HepG2 (cell line): ENCODE measurements at regions not wholly inside any gene's neighbourhood (a gene's known extent, or its start where the extent isn't known, plus 50 kb on each side); places are given as distances from the start of the nearest gene placed in this dataset.

Experiments used
- ATAC-seq: fragments of 200-7000 bp; cut with Tn5 transposase; 3 replicates; pipeline ENCODE4 v1.9.1; 2020; ENCODE audit warnings: mild to moderate bottlenecking, moderate library complexity
- BruUV-seq: library from RNA; stranded (reverse); fragments of 400-500 nt; replicated peaks from 2 replicates; lab custom pipeline; 2021; lab: Mats Ljungman, UMichigan
- CTCF ChIA-PET: fragments of 300-600 bp; formaldehyde crosslinking; extraction: SDS; loops from one replicate; lab custom pipeline; 2021; ENCODE audit warnings: low total read pairs, inconsistent platforms, low intra/inter-chr PET ratio; lab: Yijun Ruan, JAX
- POLR2A ChIA-PET: fragments of 350-600 bp; sonication (Branson Sonifier 250); formaldehyde crosslinking; loops from one replicate; lab custom pipeline; 2020; ENCODE audit warnings: antibody characterized with exemption, inconsistent platforms; lab: Yijun Ruan, JAX
- DNase-seq: peaks from one replicate; pipeline ENCODE4 v3.0.0-alpha.2; 2015; ENCODE audit warnings: low spot score
- FAIRE-seq: peaks from 3 replicates; lab custom pipeline; 2011; peaks lifted over from hg19 to GRCh38; lab: Jason Lieb, UNC
- H2AFZ ChIP-seq: one replicate; pipeline ENCODE4 v1.6.1; 2011; ENCODE audit warnings: low read length, inconsistent platforms
- H3K27ac ChIP-seq: fragments of 300-600 bp; 3 replicates; pipeline ENCODE4 v1.8.0; 2011; ENCODE audit warnings: mixed run types, mild to moderate bottlenecking, mixed read lengths, low read length, inconsistent platforms; ENCODE audit not compliant: insufficient read depth; ENCODE audit errors: extremely low read length
- H3K27me3 ChIP-seq, 2 experiments: fragments of 200-600 bp in 1 of 2; 2 replicates in 1 of 2; 3 replicates in 1 of 2; pipeline versions ENCODE4 v1.6.0 to v1.8.0; 2011; ENCODE audit warnings: low read length in 2 of 2, mild to moderate bottlenecking in 2 of 2, moderate library complexity in 2 of 2, inconsistent platforms in 1 of 2; ENCODE audit not compliant: insufficient read depth in 2 of 2, control insufficient read depth in 1 of 2
- H3K36me3 ChIP-seq, 2 experiments: fragments of 200-600 bp in 1 of 2; replicated peaks in 1 of 2; 2 replicates in 1 of 2; 3 replicates in 1 of 2; pipeline versions ENCODE4 v1.5.1 to v1.8.0; 2011; ENCODE audit warnings: low read length in 2 of 2, inconsistent platforms in 1 of 2; ENCODE audit not compliant: insufficient read depth in 2 of 2, control insufficient read depth in 1 of 2
- H3K4me1 ChIP-seq: 2 replicates; pipeline ENCODE4 v1.5.1; 2012; ENCODE audit warnings: low read length, inconsistent platforms; ENCODE audit not compliant: insufficient read depth
- H3K4me2 ChIP-seq: 2 replicates; pipeline ENCODE4 v1.6.0; 2011; ENCODE audit warnings: low read depth, low read length, inconsistent platforms
- H3K4me3 ChIP-seq, 3 experiments: fragments of 200-600 bp in 1 of 3; sonication (generic), shearing (Covaris generic) in 1 of 3; replicated peaks in 1 of 3; 2 replicates each; pipeline ENCODE4 v1.5.1; 2011 to 2016; ENCODE audit warnings: low read length in 3 of 3, inconsistent platforms in 2 of 3, low read depth in 2 of 3, mild to moderate bottlenecking in 2 of 3, control low read depth in 1 of 3, mixed read lengths in 1 of 3; ENCODE audit not compliant: insufficient read depth in 1 of 3
- H3K79me2 ChIP-seq: one replicate; pipeline ENCODE4 v1.6.1; 2011; ENCODE audit warnings: low read length, inconsistent platforms; ENCODE audit not compliant: insufficient read depth
- H3K9ac ChIP-seq: 2 replicates; pipeline ENCODE4 v1.6.0; 2011; ENCODE audit warnings: mild to moderate bottlenecking, low read depth, low read length, inconsistent platforms; ENCODE audit not compliant: insufficient read depth
- H3K9me3 ChIP-seq: 2 replicates; pipeline ENCODE4 v1.5.1; 2012; ENCODE audit warnings: mild to moderate bottlenecking, low read length
- H4K20me1 ChIP-seq: 2 replicates; pipeline ENCODE4 v1.6.0; 2011; ENCODE audit warnings: inconsistent platforms, mild to moderate bottlenecking, low read length, moderate library complexity; ENCODE audit not compliant: insufficient read depth
- BRD4 ChIP-seq: sonication (generic); formaldehyde crosslinking; IDR thresholded peaks from 2 replicates; pipeline ENCODE4 v1.4.0; 2020; ENCODE audit warnings: missing genetic modification reagents
- CREB1 ChIP-seq, 2 experiments: fragments of 450-650 bp in 1 of 2; IDR thresholded peaks; 2 replicates each; pipeline ENCODE4 v1.6.1; 2016 to 2017; ENCODE audit warnings: control low read depth in 1 of 2, mild to moderate bottlenecking in 1 of 2, missing compliant biosample characterization in 1 of 2, missing genetic modification characterization in 1 of 2
- ERF ChIP-seq: IDR thresholded peaks from 2 replicates; pipeline ENCODE4 v1.6.1; 2018; ENCODE audit warnings: missing biosample characterization, missing genetic modification reagents
- EZH2 ChIP-seq: conservative IDR thresholded peaks from 2 replicates; pipeline ENCODE4 v1.6.1; 2012; ENCODE audit warnings: mild to moderate bottlenecking, low read depth, low read length, moderate library complexity
- PAF1 ChIP-seq: IDR thresholded peaks from 2 replicates; pipeline ENCODE4 v1.6.1; 2016; ENCODE audit warnings: missing genetic modification reagents, missing compliant biosample characterization
- PTBP1 ChIP-seq: fragments of 200-400 bp; formaldehyde crosslinking; IDR thresholded peaks from 2 replicates; pipeline ENCODE4 v1.6.1; 2018; ENCODE audit warnings: low read length, low read depth; ENCODE audit not compliant: poor library complexity, severe bottlenecking
- RAD21 ChIP-seq: fragments of 450-650 bp; formaldehyde crosslinking; IDR thresholded peaks from 2 replicates; pipeline ENCODE4 v1.5.0; 2020; ENCODE audit warnings: mild to moderate bottlenecking
- RXRB ChIP-seq: IDR thresholded peaks from 2 replicates; pipeline ENCODE4 v1.6.1; 2016; ENCODE audit warnings: borderline replicate concordance, missing genetic modification reagents, missing compliant biosample characterization
- SNRNP70 ChIP-seq: fragments of 200-400 bp; formaldehyde crosslinking; IDR thresholded peaks from 2 replicates; pipeline ENCODE4 v1.6.1; 2017; ENCODE audit warnings: mild to moderate bottlenecking, low read depth, low read length, moderate library complexity
- SP2 ChIP-seq: sonication (generic); formaldehyde crosslinking; IDR thresholded peaks from 2 replicates; pipeline ENCODE4 v1.5.1; 2020; ENCODE audit warnings: mild to moderate bottlenecking, missing genetic modification reagents
- SUZ12 ChIP-seq: fragments of 150-350 bp; IDR thresholded peaks from 2 replicates; pipeline ENCODE4 v1.6.1; 2014; ENCODE audit warnings: low read depth, low read length
- ZBTB42 ChIP-seq: sonication (generic); formaldehyde crosslinking; IDR thresholded peaks from 2 replicates; pipeline ENCODE4 v1.5.0; 2020; ENCODE audit warnings: mild to moderate bottlenecking, missing genetic modification reagents
- ZNF101 ChIP-seq: sonication (generic); formaldehyde crosslinking; IDR thresholded peaks from 2 replicates; pipeline ENCODE4 v1.4.0; 2020; ENCODE audit warnings: mild to moderate bottlenecking, low read depth, missing genetic modification reagents, borderline replicate concordance
- ZNF235 ChIP-seq: sonication (generic); formaldehyde crosslinking; IDR thresholded peaks from 2 replicates; pipeline ENCODE4 v1.8.1; 2023; ENCODE audit warnings: mild to moderate bottlenecking, missing genetic modification reagents, borderline replicate concordance
- ZNF260 ChIP-seq: sonication (generic); formaldehyde crosslinking; IDR thresholded peaks from 2 replicates; pipeline ENCODE4 v1.4.0; 2020; ENCODE audit warnings: missing genetic modification reagents, low read depth, mild to moderate bottlenecking, borderline replicate concordance
- ZNF446 ChIP-seq: sonication (generic); formaldehyde crosslinking; IDR thresholded peaks from 2 replicates; pipeline ENCODE4 v1.5.0; 2020; ENCODE audit warnings: mild to moderate bottlenecking, missing genetic modification reagents
- ZNF841 ChIP-seq: sonication (generic); formaldehyde crosslinking; IDR thresholded peaks from 2 replicates; pipeline ENCODE4 v1.8.1; 2023; ENCODE audit warnings: missing genetic modification reagents, borderline replicate concordance
- WGBS: methylation state at CpG from one replicate; pipeline ENCODE4 v1.1.6; 2017; ENCODE audit warnings: low lambda C conversion rate; 5-methylcytosine and 5-hydroxymethylcytosine counted together
- in situ Hi-C: cut with HindIII; loops from 2 replicates; pipeline ENCODE4 v1.10.0; 2017; ENCODE audit warnings: low pct_unique_long_range_greater_than_20kb; ENCODE audit not compliant: extremely low pct_ligation_motif_present
- intact Hi-C: fragments of 100-400 bp; cut with micrococcal nuclease; formaldehyde crosslinking; loops from one replicate; pipeline ENCODE4 v1.10.0; 2022; ENCODE audit not compliant: unreplicated experiment

DNA sequence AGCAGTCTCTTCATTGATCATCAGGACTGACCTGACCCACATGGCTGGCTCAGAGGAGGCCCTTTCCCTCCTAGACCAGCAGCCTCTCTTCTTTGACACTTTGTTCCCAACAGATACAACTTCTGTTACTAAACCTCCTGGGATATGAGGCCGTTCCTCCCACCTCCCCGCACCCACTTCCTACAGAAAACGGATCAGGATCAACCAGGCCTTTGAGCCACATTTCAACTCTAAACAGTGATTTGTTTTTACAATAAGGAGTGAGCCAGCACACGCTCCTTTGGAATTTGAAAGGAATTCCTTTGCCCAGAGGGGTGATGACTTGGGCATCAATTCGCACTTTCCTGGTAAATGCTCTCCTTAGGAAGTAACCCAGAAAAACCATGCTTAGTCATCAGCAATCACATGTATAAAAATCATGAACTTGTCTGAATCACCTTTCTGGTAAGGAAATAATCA lies 180.4 kb downstream of the FAM124B start:
- Histone ChIP-seq H3K79me2 (no peaks in the 10 kb centered on the region), H3K9ac (no peak overlapping the region), H3K4me3 (no peak overlapping the region), H3K4me1 (no peaks in the 10 kb centered on the region), H3K27me3 (peaks cover 0 to 11% of the 10 kb centered on the region in 2 experiments; a peak in 2 of 5 replicates), H2AFZ (no peak overlapping the region), H4K20me1 (no peaks in the 10 kb centered on the region), H3K4me2 (no peak overlapping the region), H3K27ac (no peak overlapping the region), H3K9me3 (no peaks in the 10 kb centered on the region), H3K36me3 (no peaks in the 10 kb centered on the region)
- no TSS peak for BruUV-seq
- in situ Hi-C loops (no loop called here), intact Hi-C loops (no loop called here)
- ATAC-seq (no peak), DNase-seq (no peak), FAIRE-seq (no peak)
- WGBS, result 40% methylated on average over 5 of the region's 5 CpGs
- ChIA-PET POLR2A (no interaction called here), CTCF (no interaction called here)
- TF ChIP-seq ZNF235 (CRISPR knock-in tag) (no peak), CREB1 (IDR thresholded peaks at IDR 0.05) (no peak), CREB1 (CRISPR knock-in tag; IDR thresholded peaks at IDR 0.05) (no peak), BRD4 (CRISPR knock-in tag) (no peak), ZNF101 (CRISPR knock-in tag) (no peak), RXRB (CRISPR knock-in tag) (no peak), PAF1 (no peak), SUZ12 (no peak), SP2 (CRISPR knock-in tag) (no peak), PTBP1 (no peak), RAD21 (CRISPR knock-in tag) (no peak), ZNF841 (CRISPR knock-in tag) (no peak), ZNF446 (CRISPR knock-in tag) (no peak), SNRNP70 (no peak), ZBTB42 (CRISPR knock-in tag) (no peak), ZNF260 (CRISPR knock-in tag) (no peak), ERF (CRISPR knock-in tag) (no peak), EZH2 (no peak)
